CD4-positive, alpha-beta T cell (primary cell): ENCODE measurements at regions not wholly inside any gene's neighbourhood (a gene's known extent, or its start where the extent isn't known, plus 50 kb on each side); places are given as distances from the start of the nearest gene placed in this dataset.

Experiments
- ATAC-seq: fragments of 200-7000 bp; cut with Tn5 transposase; one replicate; pipeline ENCODE4 v1.10.0; 2022; ENCODE audit warnings: mild to moderate bottlenecking; ENCODE audit not compliant: poor library complexity
- CTCF ChIA-PET: fragments of 350-600 bp; sonication (Branson Sonifier 250); formaldehyde crosslinking; loops from one replicate; lab custom pipeline; 2021; ENCODE audit warnings: antibody characterized with exemption, inconsistent platforms; lab: Charles Lee
- POLR2A ChIA-PET: fragments of 350-600 bp; sonication (Branson Sonifier 250); formaldehyde crosslinking; loops from one replicate; lab custom pipeline; 2021; ENCODE audit warnings: antibody characterized with exemption, inconsistent platforms; lab: Charles Lee
- DNase-seq, 14 experiments: peaks; one replicate each; pipeline ENCODE4 v3.0.0-alpha.2; 2013 to 2020; ENCODE audit warnings: mixed read lengths in 2 of 14
- H3K27ac ChIP-seq, 2 donors: one replicate each; pipeline versions ENCODE4 v1.5.1 to v1.7.0; 2013; ENCODE audit warnings: low read length in 2 of 2, low read depth in 1 of 2, mild to moderate bottlenecking in 1 of 2
- H3K27me3 ChIP-seq, 2 experiments: 1 replicate in 1 of 2; 2 replicates in 1 of 2; pipeline versions ENCODE4 v1.6.1 to v1.7.0; 2013; ENCODE audit warnings: low read length in 2 of 2, control low read depth in 1 of 2, mild to moderate bottlenecking in 1 of 2, moderate library complexity in 1 of 2; ENCODE audit not compliant: insufficient read depth in 2 of 2, control insufficient read depth in 1 of 2
- H3K36me3 ChIP-seq: one replicate; pipeline ENCODE4 v1.6.1; 2013; ENCODE audit warnings: low read length, control low read depth; ENCODE audit not compliant: insufficient read depth
- H3K4me1 ChIP-seq: one replicate; pipeline ENCODE4 v1.6.1; 2013; ENCODE audit warnings: low read length, control low read depth; ENCODE audit not compliant: insufficient read depth
- H3K4me3 ChIP-seq: one replicate; pipeline ENCODE4 v1.5.1; 2013; ENCODE audit warnings: mild to moderate bottlenecking, low read length, moderate library complexity
- H3K9me3 ChIP-seq, 2 experiments: 1 replicate in 1 of 2; 2 replicates in 1 of 2; pipeline versions ENCODE4 v1.6.1 to v1.7.0; 2013; ENCODE audit warnings: low read length in 2 of 2, mild to moderate bottlenecking in 2 of 2, control low read depth in 1 of 2, moderate library complexity in 1 of 2; ENCODE audit not compliant: control insufficient read depth in 1 of 2, insufficient read depth in 1 of 2
- H3K27ac Mint-ChIP-seq: one replicate; pipeline ENCODE4 v1.8.0; 2020; ENCODE audit warnings: mixed read lengths
- H3K27me3 Mint-ChIP-seq: one replicate; pipeline ENCODE4 v1.8.0; 2021; ENCODE audit warnings: mixed read lengths
- H3K36me3 Mint-ChIP-seq: one replicate; pipeline ENCODE4 v1.8.0; 2021; ENCODE audit warnings: low read depth, mixed read lengths
- H3K4me1 Mint-ChIP-seq: one replicate; pipeline ENCODE4 v1.8.0; 2021; ENCODE audit warnings: low read depth, mixed read lengths
- H3K4me3 Mint-ChIP-seq: one replicate; pipeline ENCODE4 v1.8.0; 2020; ENCODE audit warnings: mild to moderate bottlenecking, mixed read lengths
- H3K9me3 Mint-ChIP-seq: one replicate; pipeline ENCODE4 v1.8.0; 2020; ENCODE audit warnings: mixed read lengths
- intact Hi-C, 2 experiments: fragments of 100-400 bp; cut with DNase I in 1 of 2; cut with micrococcal nuclease in 1 of 2; formaldehyde crosslinking; loops; one replicate each; pipeline versions ENCODE4 v1.15.1 to v1.9.0; 2023 to 2025; cut with DNase I, micrococcal nuclease
- TF ChIP-seq, protein P1 (sequence below): fragments of 200-600 bp; IDR thresholded peaks from one replicate; pipeline ENCODE4 v1.8.0; 2022; ENCODE audit warnings: antibody characterized with exemption, mild to moderate bottlenecking

DNA sequence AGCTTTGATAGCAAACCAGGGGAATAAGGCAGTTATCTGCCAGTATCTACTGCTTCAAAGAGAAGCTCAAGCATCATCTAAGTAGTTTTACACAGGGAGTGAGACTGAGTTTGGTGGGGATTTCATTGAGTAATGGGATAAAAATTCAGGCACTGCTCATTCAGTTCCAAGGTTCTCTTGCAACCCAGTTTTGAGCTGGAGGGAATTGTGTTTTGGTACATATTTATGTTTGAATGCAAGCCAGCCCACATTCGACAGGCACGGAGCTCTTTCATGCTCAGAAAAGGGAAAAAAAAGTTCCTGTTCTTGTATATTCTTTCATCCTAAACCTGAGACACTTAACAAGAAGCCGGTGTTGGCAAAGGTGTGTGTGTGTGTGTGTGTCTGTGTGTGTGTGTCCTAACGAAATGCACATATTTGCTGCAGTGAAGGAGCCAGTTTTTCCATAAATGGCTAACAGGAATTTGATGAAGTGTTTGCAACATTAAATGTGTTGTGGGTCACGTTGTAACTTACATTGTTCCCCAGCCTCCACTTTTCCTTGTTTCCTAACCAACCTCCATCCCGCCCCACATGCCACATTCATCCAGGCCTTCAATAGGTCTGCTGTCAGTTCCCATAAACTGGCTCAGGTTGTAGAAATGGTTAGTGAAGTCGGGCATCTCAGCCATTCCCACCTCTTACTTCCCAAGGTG lies 311.1 kb downstream of the TXNL1 start:
- Mint-ChIP-seq H3K27me3 (no peaks in the 10 kb centered on the region), H3K36me3 (no peaks in the 10 kb centered on the region), H3K27ac (no peak overlapping the region), H3K9me3 (no peaks in the 10 kb centered on the region), H3K4me1 (no peaks in the 10 kb centered on the region), H3K4me3 (no peak overlapping the region)
- Histone ChIP-seq H3K27me3 (no peaks in the 10 kb centered on the region), H3K9me3 (no peaks in the 10 kb centered on the region), H3K36me3 (no peaks in the 10 kb centered on the region), H3K4me3 (no peak overlapping the region), H3K4me1 (no peaks in the 10 kb centered on the region), H3K27ac (no peak overlapping the region)
- no peak for DNase-seq
- POLR2A ChIA-PET: no interaction called here
- TF ChIP-seq, protein P1, sequence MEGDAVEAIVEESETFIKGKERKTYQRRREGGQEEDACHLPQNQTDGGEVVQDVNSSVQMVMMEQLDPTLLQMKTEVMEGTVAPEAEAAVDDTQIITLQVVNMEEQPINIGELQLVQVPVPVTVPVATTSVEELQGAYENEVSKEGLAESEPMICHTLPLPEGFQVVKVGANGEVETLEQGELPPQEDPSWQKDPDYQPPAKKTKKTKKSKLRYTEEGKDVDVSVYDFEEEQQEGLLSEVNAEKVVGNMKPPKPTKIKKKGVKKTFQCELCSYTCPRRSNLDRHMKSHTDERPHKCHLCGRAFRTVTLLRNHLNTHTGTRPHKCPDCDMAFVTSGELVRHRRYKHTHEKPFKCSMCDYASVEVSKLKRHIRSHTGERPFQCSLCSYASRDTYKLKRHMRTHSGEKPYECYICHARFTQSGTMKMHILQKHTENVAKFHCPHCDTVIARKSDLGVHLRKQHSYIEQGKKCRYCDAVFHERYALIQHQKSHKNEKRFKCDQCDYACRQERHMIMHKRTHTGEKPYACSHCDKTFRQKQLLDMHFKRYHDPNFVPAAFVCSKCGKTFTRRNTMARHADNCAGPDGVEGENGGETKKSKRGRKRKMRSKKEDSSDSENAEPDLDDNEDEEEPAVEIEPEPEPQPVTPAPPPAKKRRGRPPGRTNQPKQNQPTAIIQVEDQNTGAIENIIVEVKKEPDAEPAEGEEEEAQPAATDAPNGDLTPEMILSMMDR: no peak
- CTCF ChIA-PET: no interaction called here
- no peak for ATAC-seq
- intact Hi-C loops: no loop called here

- Histone ChIP-seq H3K4me3 (no peak overlapping the region), H3K27me3 (no peaks in the 10 kb centered on the region), H3K27ac (no peak overlapping the region), H3K4me1 (no peaks in the 10 kb centered on the region), H3K36me3 (no peaks in the 10 kb centered on the region), H3K9me3 (no peaks in the 10 kb centered on the region)
- H3K4me1 Mint-ChIP-seq: no peaks in the 10 kb centered on the region
- ATAC-seq (no peak), DNase-seq (no peak)
- H3K27me3 Mint-ChIP-seq: no peaks in the 10 kb centered on the region
- intact Hi-C loops: no loop called here
- TF ChIP-seq, protein P1: no peak
- no peaks in the 10 kb centered on the region for H3K9me3 Mint-ChIP-seq
- H3K27ac Mint-ChIP-seq: no peak overlapping the region
- H3K4me3 Mint-ChIP-seq: no peak overlapping the region
- POLR2A ChIA-PET: no interaction called here
- no peaks in the 10 kb centered on the region for H3K36me3 Mint-ChIP-seq
- CTCF ChIA-PET: no interaction called here
Observed at GRCh38 chr18:56326336-56327072, 311.9 kb downstream of the TXNL1 start.

GRCh38 chr18:56323673-56324072 lies 314.7 kb downstream of the TXNL1 start:
- Histone ChIP-seq H3K36me3 (no peaks in the 10 kb centered on the region), H3K27me3 (no peaks in the 10 kb centered on the region), H3K4me3 (no peak overlapping the region), H3K9me3 (peaks cover 0 to 4% of the 10 kb centered on the region in 2 experiments), H3K4me1 (no peaks in the 10 kb centered on the region), H3K27ac (no peak overlapping the region)
- Mint-ChIP-seq H3K27me3 (no peaks in the 10 kb centered on the region), H3K36me3 (no peaks in the 10 kb centered on the region), H3K4me1 (no peaks in the 10 kb centered on the region), H3K4me3 (no peak overlapping the region), H3K9me3 (no peaks in the 10 kb centered on the region), H3K27ac (no peak overlapping the region)
- POLR2A ChIA-PET: no interaction called here
- DNase-seq (no peak), ATAC-seq (no peak)
- intact Hi-C loops: no loop called here
- CTCF ChIA-PET: no interaction called here
- TF ChIP-seq, protein P1: no peak
